Gastroesophageal sphincter (tissue), 4 donors: ENCODE measurements at regions not wholly inside any gene's neighbourhood (a gene's known extent, or its start where the extent isn't known, plus 50 kb on each side); places are given as distances from the start of the nearest gene placed in this dataset.

ENCODE experiments used
- ATAC-seq: fragments of 150-250 bp; one replicate; pipeline ENCODE4 v1.9.1; 2016; ENCODE audit warnings: mild to moderate bottlenecking, moderate library complexity
- H3K27ac ChIP-seq, 4 donors: fragments of 200-600 bp; sonication (generic) in 3 of 4; 1 replicate in 3 of 4; 2 replicates in 1 of 4; pipeline ENCODE4 v1.5.1; 2016 to 2019
- H3K27me3 ChIP-seq: fragments of 200-600 bp; sonication (generic); one replicate; pipeline ENCODE4 v1.5.1; 2019
- H3K36me3 ChIP-seq, 2 donors: fragments of 200-600 bp; sonication (generic); one replicate each; pipeline ENCODE4 v1.5.1; 2019; ENCODE audit warnings: control low read depth in 1 of 2
- H3K4me1 ChIP-seq, 3 donors: fragments of 200-600 bp; sonication (generic); 1 replicate in 2 of 3; 2 replicates in 1 of 3; pipeline ENCODE4 v1.5.1; 2016 to 2019; ENCODE audit warnings: control low read depth in 2 of 3
- H3K4me3 ChIP-seq, 2 donors: fragments of 200-600 bp; sonication (generic); one replicate each; pipeline ENCODE4 v1.5.1; 2019; ENCODE audit warnings: mild to moderate bottlenecking in 1 of 2, moderate library complexity in 1 of 2
- H3K9me3 ChIP-seq, 3 donors: fragments of 200-600 bp; sonication (generic); one replicate each; pipeline ENCODE4 v1.5.1; 2017 to 2019; ENCODE audit warnings: control low read depth in 2 of 3
- CTCF ChIP-seq, 4 experiments: fragments of 200-600 bp in 2 of 4; fragments of 450-650 bp in 2 of 4; sonication (generic) in 1 of 4; IDR thresholded peaks; one replicate each; pipeline ENCODE4 v1.5.1; 2017 to 2019; ENCODE audit warnings: antibody characterized with exemption in 4 of 4, mild to moderate bottlenecking in 2 of 4, moderate library complexity in 2 of 4
- EP300 ChIP-seq: sonication (generic); formaldehyde crosslinking; IDR thresholded peaks from one replicate; pipeline ENCODE4 v1.6.1; 2017; ENCODE audit warnings: antibody characterized with exemption, mild to moderate bottlenecking
- POLR2A ChIP-seq, 2 donors: fragments of 450-650 bp; IDR thresholded peaks; one replicate each; pipeline ENCODE4 v1.6.1; 2017; ENCODE audit warnings: antibody characterized with exemption in 2 of 2, mild to moderate bottlenecking in 2 of 2, moderate library complexity in 1 of 2
- POLR2AphosphoS5 ChIP-seq: sonication (generic); formaldehyde crosslinking; IDR thresholded peaks from one replicate; pipeline ENCODE4 v1.6.1; 2017; ENCODE audit warnings: antibody characterized with exemption
- WGBS, 2 donors: methylation state at CpG; one replicate each; pipeline ENCODE4 v1.1.5; 2018; ENCODE audit warnings: low coverage in 1 of 2; 5-methylcytosine and 5-hydroxymethylcytosine counted together

DNA sequence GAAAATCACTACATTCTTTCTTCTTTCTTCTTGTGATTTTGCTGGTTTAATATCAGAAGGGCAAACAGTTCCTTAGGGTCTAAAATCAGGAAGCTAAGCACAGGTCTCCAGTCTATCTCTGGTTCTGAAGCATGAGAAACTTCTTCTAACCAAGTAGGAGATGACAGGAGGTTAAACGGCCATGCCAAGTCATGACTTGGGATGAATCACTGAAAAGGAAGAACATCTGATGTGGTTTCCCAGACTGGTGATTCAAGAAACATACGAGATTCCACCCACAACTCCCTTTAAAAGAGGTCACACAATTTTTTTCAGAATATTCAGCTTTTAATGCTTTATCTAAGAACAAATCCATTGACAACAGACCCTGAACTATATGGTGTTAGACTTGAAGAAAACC, 684.0 kb upstream of the PRKX start:
- Histone ChIP-seq H3K9me3 (no peaks in the 10 kb centered on the region), H3K36me3 (no peaks in the 10 kb centered on the region), H3K27ac (no peak overlapping the region), H3K4me1 (no peaks in the 10 kb centered on the region), H3K27me3 (no peaks in the 10 kb centered on the region), H3K4me3 (no peak overlapping the region)
- ATAC-seq = no peak
- no peak for TF ChIP-seq CTCF (IDR thresholded peaks at IDR 0.05)
- TF ChIP-seq POLR2AphosphoS5 = no peak
- no peak for TF ChIP-seq POLR2A (IDR thresholded peaks at IDR 0.05)
- no peak for TF ChIP-seq EP300
- WGBS, 2 donors = 20 to 60% methylated on average over 1 to 2 of the region's 2 CpGs

DNA sequence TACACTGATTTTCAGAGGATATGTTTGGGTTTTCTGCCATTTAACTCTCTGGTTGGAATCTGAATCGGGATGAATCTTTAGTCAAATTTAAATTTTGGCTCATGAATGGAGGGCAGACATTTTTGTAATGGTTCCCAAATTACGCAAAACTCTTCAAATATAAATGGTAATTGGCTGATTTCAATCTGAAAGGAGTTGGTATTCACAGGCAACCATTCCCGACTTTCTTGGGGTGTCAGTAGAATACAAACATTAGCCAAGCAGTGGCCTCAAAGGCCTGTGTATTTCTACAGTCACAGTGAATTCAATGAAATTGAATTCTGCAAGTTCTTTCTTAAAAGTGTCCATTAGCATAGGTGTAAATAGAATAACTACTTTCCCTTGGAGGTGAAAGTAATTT, 668.8 kb upstream of the PRKX start:
- no peaks in the 10 kb centered on the region for H3K4me1 ChIP-seq
- TF ChIP-seq POLR2AphosphoS5 (no peak), POLR2A (IDR thresholded peaks at IDR 0.05) (no peak), EP300 (no peak), CTCF (IDR thresholded peaks at IDR 0.05) (no peak)
- H3K27me3 ChIP-seq = no peaks in the 10 kb centered on the region
- no peak overlapping the region for H3K27ac ChIP-seq
- no peaks in the 10 kb centered on the region for H3K36me3 ChIP-seq
- H3K9me3 ChIP-seq = no peaks in the 10 kb centered on the region
- ATAC-seq = no peak
- WGBS, 2 donors = 40 to 58% methylated on average over 2 to 3 of the region's 3 CpGs
- no peak overlapping the region for H3K4me3 ChIP-seq

DNA sequence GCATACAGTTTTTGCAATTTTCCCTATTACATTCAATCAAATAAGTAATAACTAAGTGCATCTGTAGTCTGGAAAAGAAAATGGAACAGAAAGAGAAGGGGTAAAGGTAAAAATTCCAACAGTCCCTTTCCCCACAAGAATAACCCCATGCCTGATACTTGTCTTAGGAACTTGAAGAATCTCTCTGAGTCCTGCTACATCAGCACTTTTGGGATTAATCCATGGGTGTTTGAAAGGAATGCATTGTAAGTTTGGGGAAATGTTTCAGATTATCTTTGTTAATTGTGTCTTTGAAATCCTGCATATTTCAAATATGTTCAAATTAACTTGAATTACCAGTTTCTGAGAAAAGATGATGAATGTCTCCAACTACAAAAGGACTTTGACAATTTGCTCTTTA, 667.3 kb upstream of the PRKX start:
- no peak for ATAC-seq
- Histone ChIP-seq H3K9me3 (no peaks in the 10 kb centered on the region), H3K27ac (no peak overlapping the region), H3K4me3 (no peak overlapping the region), H3K36me3 (no peaks in the 10 kb centered on the region), H3K4me1 (no peaks in the 10 kb centered on the region), H3K27me3 (no peaks in the 10 kb centered on the region)
- no peak for TF ChIP-seq POLR2A (IDR thresholded peaks at IDR 0.05)
- no peak for TF ChIP-seq POLR2AphosphoS5

DNA sequence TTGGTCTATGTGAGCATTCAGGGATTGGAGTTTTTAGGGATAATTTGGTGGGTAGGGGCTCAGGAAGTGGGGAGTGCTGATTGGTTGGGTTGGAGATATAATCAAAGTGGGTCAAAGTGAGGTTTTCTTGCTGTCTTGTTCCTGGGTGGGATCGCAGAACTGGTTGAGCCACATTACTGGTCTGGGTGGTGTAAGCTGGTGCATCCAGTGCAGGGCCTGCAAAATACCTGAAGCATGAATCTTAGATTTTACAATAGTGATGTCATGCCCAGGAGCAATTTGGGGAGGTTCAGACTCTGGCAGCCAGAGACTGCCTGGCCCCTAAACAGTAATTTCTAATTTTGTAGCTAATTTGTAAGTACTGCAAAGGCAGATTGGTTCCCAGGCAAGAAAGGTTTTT, 665.6 kb upstream of the PRKX start:
- Histone ChIP-seq H3K9me3 (no peaks in the 10 kb centered on the region), H3K36me3 (no peaks in the 10 kb centered on the region), H3K4me1 (no peaks in the 10 kb centered on the region), H3K27me3 (no peaks in the 10 kb centered on the region), H3K4me3 (no peak overlapping the region), H3K27ac (no peak overlapping the region)
- TF ChIP-seq POLR2A (IDR thresholded peaks at IDR 0.05) = no peak
- no peak for TF ChIP-seq POLR2AphosphoS5
- TF ChIP-seq EP300 = no peak
- no peak for TF ChIP-seq CTCF (IDR thresholded peaks at IDR 0.05)
- no peak for ATAC-seq
- WGBS, 2 donors = 100% methylated on average over 1 of the region's 1 CpG

GRCh38 chrX:4373791-4374190, 660.3 kb upstream of the PRKX start:
- no peak for ATAC-seq
- H3K4me3 ChIP-seq = no peak overlapping the region
- no peak overlapping the region for H3K27ac ChIP-seq
- no peak for TF ChIP-seq POLR2A (IDR thresholded peaks at IDR 0.05)
- TF ChIP-seq CTCF (IDR thresholded peaks at IDR 0.05) = no peak
- no peak for TF ChIP-seq POLR2AphosphoS5
- TF ChIP-seq EP300 = no peak
- H3K4me1 ChIP-seq = no peaks in the 10 kb centered on the region
- H3K9me3 ChIP-seq = no peaks in the 10 kb centered on the region
- 22 to 24% methylated on average over 3 to 8 of the region's 8 CpGs for WGBS, 2 donors
- H3K36me3 ChIP-seq = no peaks in the 10 kb centered on the region
- no peaks in the 10 kb centered on the region for H3K27me3 ChIP-seq

GRCh38 chrX:4358577-4358976, 645.1 kb upstream of the PRKX start:
- ATAC-seq = no peak

More at GRCh38 chrX:4358577-4358976, 645.1 kb upstream of the PRKX start:
- Histone ChIP-seq H3K27ac (no peak overlapping the region), H3K27me3 (no peaks in the 10 kb centered on the region), H3K36me3 (no peaks in the 10 kb centered on the region), H3K4me1 (no peaks in the 10 kb centered on the region), H3K9me3 (no peaks in the 10 kb centered on the region), H3K4me3 (no peak overlapping the region)
- 92 to 97% methylated on average over 3 of the region's 3 CpGs for WGBS, 2 donors
- TF ChIP-seq CTCF (IDR thresholded peaks at IDR 0.05) (no peak), EP300 (no peak), POLR2AphosphoS5 (no peak), POLR2A (IDR thresholded peaks at IDR 0.05) (no peak)
